Stomach (tissue), 8 donors: ENCODE measurements at regions not wholly inside any gene's neighbourhood (a gene's known extent, or its start where the extent isn't known, plus 50 kb on each side); places are given as distances from the start of the nearest gene placed in this dataset.

Experiments
- DNase-seq, 2 donors: peaks; one replicate each; pipeline versions ENCODE4 v3.0.0 to v3.0.0-alpha.2; 2013 to 2019
- H3K27ac ChIP-seq, 5 donors: fragments of 200-600 bp in 4 of 5; sonication (generic) in 4 of 5; one replicate each; pipeline ENCODE4 v1.5.1; 2013 to 2019; ENCODE audit warnings: mild to moderate bottlenecking in 1 of 5, moderate library complexity in 1 of 5
- H3K27me3 ChIP-seq, 3 donors: fragments of 200-600 bp; sonication (generic); one replicate each; pipeline ENCODE4 v1.5.1; 2017 to 2019; ENCODE audit warnings: mixed run types in 1 of 3
- H3K36me3 ChIP-seq, 4 donors: fragments of 200-600 bp; sonication (generic); 1 replicate in 3 of 4; 2 replicates in 1 of 4; pipeline ENCODE4 v1.5.1; 2016 to 2019
- H3K4me1 ChIP-seq, 4 donors: fragments of 200-600 bp; sonication (generic); one replicate each; pipeline ENCODE4 v1.5.1; 2016 to 2019
- H3K4me3 ChIP-seq, 4 donors: fragments of 200-600 bp; sonication (generic) in 3 of 4; one replicate each; pipeline ENCODE4 v1.5.1; 2016 to 2019; ENCODE audit warnings: mild to moderate bottlenecking in 1 of 4
- H3K9me3 ChIP-seq, 4 donors: fragments of 200-600 bp; sonication (generic); one replicate each; pipeline ENCODE4 v1.5.1; 2016 to 2019
- EP300 ChIP-seq: sonication (generic); formaldehyde crosslinking; IDR thresholded peaks from one replicate; pipeline ENCODE4 v1.6.1; 2017; ENCODE audit warnings: antibody characterized with exemption
- POLR2A ChIP-seq, 4 donors: fragments of 450-650 bp; IDR thresholded peaks; one replicate each; pipeline ENCODE4 v1.6.1; 2016; ENCODE audit warnings: antibody characterized with exemption in 4 of 4, control low read depth in 2 of 4, mild to moderate bottlenecking in 1 of 4, moderate library complexity in 1 of 4
- POLR2AphosphoS5 ChIP-seq, 3 donors: sonication (generic); formaldehyde crosslinking; IDR thresholded peaks; one replicate each; pipeline ENCODE4 v1.6.1; 2016; ENCODE audit warnings: antibody characterized with exemption in 3 of 3
- WGBS, 5 donors: extraction: QIAGEN DNeasy Blood & Tissue Kit in 3 of 5; methylation state at CpG; one replicate each; pipeline versions ENCODE4 v1.1.5 to v1.1.7; 2013 to 2018; 5-methylcytosine and 5-hydroxymethylcytosine counted together
- intact Hi-C: fragments of 100-400 bp; cut with DNase I; formaldehyde crosslinking; loops from one replicate; pipeline ENCODE4 v1.15.1; 2023; ENCODE audit warnings: low total_unique reads
- TF ChIP-seq, protein P1 (sequence below), 7 experiments: fragments of 450-650 bp in 4 of 7; fragments of 200-600 bp in 3 of 7; sonication (generic) in 3 of 7; IDR thresholded peaks; one replicate each; pipeline ENCODE4 v1.5.1; 2016 to 2019; ENCODE audit warnings: antibody characterized with exemption in 7 of 7, control low read depth in 2 of 7, mild to moderate bottlenecking in 1 of 7
- donor health status: healthy with polysubstance abuse.
- donor health status: Bipolar disorder and iron deficiency.
- donor health status: healthy.

DNA sequence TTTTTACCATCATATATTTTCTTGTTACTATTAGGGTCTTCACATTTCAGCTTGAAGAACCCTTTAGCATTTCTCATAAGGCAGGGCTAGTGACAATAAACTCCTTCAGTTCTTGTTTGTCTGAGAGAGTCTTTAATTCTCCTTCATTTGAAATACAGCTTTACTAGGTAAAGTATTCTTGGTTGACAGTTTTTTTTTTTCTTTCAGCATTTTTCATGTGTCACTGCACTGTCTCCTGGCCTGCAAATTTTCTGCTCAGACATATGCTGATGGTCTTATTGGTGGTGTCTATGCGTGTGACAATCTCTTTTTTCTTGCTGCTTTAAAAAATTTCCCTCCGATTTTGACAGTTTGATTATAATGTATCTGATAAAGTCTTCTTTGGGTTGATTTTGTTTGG is 399.9 kb downstream of the SH3GL2 start:
- H3K27me3 ChIP-seq = no peaks in the 10 kb centered on the region
- H3K9me3 ChIP-seq = peaks cover 0 to 38% (median 19%) of the 10 kb centered on the region in 4 donors
- intact Hi-C loops = no loop called here
- H3K4me1 ChIP-seq = no peaks in the 10 kb centered on the region
- H3K36me3 ChIP-seq = no peaks in the 10 kb centered on the region
- no peak for TF ChIP-seq POLR2A (IDR thresholded peaks at IDR 0.05)
- TF ChIP-seq POLR2AphosphoS5 (IDR thresholded peaks at IDR 0.05) = no peak
- TF ChIP-seq EP300 = no peak
- TF ChIP-seq, protein P1, sequence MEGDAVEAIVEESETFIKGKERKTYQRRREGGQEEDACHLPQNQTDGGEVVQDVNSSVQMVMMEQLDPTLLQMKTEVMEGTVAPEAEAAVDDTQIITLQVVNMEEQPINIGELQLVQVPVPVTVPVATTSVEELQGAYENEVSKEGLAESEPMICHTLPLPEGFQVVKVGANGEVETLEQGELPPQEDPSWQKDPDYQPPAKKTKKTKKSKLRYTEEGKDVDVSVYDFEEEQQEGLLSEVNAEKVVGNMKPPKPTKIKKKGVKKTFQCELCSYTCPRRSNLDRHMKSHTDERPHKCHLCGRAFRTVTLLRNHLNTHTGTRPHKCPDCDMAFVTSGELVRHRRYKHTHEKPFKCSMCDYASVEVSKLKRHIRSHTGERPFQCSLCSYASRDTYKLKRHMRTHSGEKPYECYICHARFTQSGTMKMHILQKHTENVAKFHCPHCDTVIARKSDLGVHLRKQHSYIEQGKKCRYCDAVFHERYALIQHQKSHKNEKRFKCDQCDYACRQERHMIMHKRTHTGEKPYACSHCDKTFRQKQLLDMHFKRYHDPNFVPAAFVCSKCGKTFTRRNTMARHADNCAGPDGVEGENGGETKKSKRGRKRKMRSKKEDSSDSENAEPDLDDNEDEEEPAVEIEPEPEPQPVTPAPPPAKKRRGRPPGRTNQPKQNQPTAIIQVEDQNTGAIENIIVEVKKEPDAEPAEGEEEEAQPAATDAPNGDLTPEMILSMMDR (IDR thresholded peaks at IDR 0.05) = no peak
- WGBS, 5 donors = 91 to 99% (median 93%) methylated on average over 2 of the region's 2 CpGs
- no peak overlapping the region for H3K27ac ChIP-seq
- no peak overlapping the region for H3K4me3 ChIP-seq
- no peak for DNase-seq

DNA sequence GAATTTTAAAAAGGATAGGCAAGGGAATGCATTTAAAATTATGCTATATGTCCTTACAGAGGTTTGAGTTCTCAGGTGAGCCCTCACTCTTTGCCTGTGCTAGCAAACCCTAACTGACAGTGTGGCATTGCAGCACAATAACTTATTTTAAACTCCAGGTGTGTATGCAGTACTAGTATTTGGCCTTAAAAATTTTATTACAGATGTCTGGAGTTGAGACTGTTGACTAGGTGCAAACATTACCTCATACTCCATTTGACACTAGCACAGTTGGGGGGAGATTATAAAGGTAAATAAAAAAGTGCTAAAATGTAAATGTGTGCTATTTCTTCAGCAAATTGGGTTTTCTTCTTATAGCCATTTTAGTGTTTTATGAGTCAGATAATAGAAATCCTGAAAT is 407.7 kb downstream of the SH3GL2 start:
- intact Hi-C loops = no loop called here
- TF ChIP-seq EP300 (no peak), POLR2A (IDR thresholded peaks at IDR 0.05) (no peak), POLR2AphosphoS5 (IDR thresholded peaks at IDR 0.05) (no peak)
- TF ChIP-seq, protein P1 (IDR thresholded peaks at IDR 0.05) = no peak
- H3K27me3 ChIP-seq = no peaks in the 10 kb centered on the region
- no peak overlapping the region for H3K4me3 ChIP-seq
- H3K9me3 ChIP-seq = no peaks in the 10 kb centered on the region
- DNase-seq = no peak
- no peak overlapping the region for H3K27ac ChIP-seq
- H3K4me1 ChIP-seq = no peaks in the 10 kb centered on the region
- H3K36me3 ChIP-seq = no peaks in the 10 kb centered on the region

DNA sequence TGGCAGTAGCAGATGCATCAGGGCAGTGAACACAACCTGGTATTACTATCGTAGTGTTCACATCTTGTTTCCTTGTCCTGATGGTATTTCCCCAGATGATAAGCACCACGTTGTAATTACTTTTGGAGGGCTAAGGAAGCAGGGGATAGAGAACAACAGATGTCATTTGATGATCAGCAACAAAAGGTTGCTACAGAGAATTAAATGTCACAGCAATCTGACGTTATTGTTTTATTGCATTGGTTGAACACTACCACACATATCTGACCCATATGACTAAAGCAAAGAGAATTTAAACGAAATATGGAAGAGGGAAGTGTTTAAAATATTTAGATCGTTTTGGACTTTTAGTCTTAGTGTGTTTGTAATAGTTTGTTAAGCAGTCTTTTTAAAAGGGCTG is 408.3 kb downstream of the SH3GL2 start:
- WGBS, 5 donors = 38 to 59% (median 49%) methylated on average over 5 of the region's 5 CpGs
- Histone ChIP-seq H3K36me3 (no peaks in the 10 kb centered on the region), H3K27ac (no peak overlapping the region), H3K27me3 (no peaks in the 10 kb centered on the region), H3K4me3 (no peak overlapping the region), H3K4me1 (no peaks in the 10 kb centered on the region), H3K9me3 (no peaks in the 10 kb centered on the region)
- DNase-seq = no peak
- intact Hi-C loops = no loop called here
- TF ChIP-seq, protein P1 (IDR thresholded peaks at IDR 0.05) = no peak
- TF ChIP-seq POLR2AphosphoS5 (IDR thresholded peaks at IDR 0.05) = no peak
- no peak for TF ChIP-seq EP300
- no peak for TF ChIP-seq POLR2A (IDR thresholded peaks at IDR 0.05)

DNA sequence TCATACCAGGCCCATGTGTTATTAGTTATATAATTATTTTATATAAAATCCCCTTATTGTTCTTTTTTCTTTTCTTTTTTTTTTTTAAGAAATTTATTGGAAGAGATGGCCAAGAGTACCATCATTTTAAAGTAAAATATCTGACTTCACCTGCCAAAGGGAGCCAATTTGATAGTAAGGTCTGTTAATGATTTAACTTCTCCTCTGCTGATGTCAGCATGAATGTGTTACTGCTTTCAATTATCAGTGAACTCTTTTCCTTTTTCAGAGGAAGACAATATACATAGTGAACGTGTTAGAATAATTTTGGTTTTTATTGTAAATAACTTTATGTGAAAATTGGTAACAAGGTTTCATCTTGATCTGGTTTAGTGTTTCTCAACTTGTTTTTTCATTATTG is 409.6 kb downstream of the SH3GL2 start:
- WGBS, 5 donors = 35 to 39% (median 37%) methylated on average over 1 of the region's 1 CpG
- no peak for DNase-seq
- Histone ChIP-seq H3K4me1 (no peaks in the 10 kb centered on the region), H3K27ac (no peak overlapping the region), H3K4me3 (no peak overlapping the region), H3K27me3 (no peaks in the 10 kb centered on the region), H3K9me3 (no peaks in the 10 kb centered on the region), H3K36me3 (no peaks in the 10 kb centered on the region)
- TF ChIP-seq POLR2A (IDR thresholded peaks at IDR 0.05) = no peak
- TF ChIP-seq EP300 = no peak
- intact Hi-C loops = no loop called here

DNA sequence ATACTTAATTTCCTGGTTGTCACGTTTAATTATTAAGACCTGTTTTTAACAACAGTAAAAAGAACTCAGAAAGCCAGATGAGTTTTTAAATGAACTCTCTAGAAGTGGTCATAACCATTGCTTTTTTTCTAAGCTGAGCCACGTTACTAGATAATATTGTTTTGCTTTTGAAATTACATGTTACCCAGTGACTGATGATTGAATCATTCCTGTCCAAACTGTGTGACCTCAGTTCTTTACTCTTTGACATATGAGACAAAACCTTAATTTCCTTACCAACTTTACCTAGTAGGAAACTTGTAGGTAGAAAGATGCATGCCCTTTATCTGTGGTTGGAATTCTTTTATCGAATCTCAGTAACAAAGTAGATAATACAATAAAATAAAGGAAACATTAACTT is 411.7 kb downstream of the SH3GL2 start:
- no peak for TF ChIP-seq POLR2AphosphoS5 (IDR thresholded peaks at IDR 0.05)
- no peak for TF ChIP-seq POLR2A (IDR thresholded peaks at IDR 0.05)
- TF ChIP-seq EP300 = no peak
- TF ChIP-seq, protein P1 (IDR thresholded peaks at IDR 0.05) = no peak
- intact Hi-C loops = no loop called here
- H3K9me3 ChIP-seq = no peaks in the 10 kb centered on the region
- no peaks in the 10 kb centered on the region for H3K27me3 ChIP-seq
- no peaks in the 10 kb centered on the region for H3K36me3 ChIP-seq
- no peak for DNase-seq
- 68 to 82% (median 73%) methylated on average over 3 of the region's 3 CpGs for WGBS, 5 donors
- H3K4me3 ChIP-seq = no peak overlapping the region
- H3K27ac ChIP-seq = no peak overlapping the region
- H3K4me1 ChIP-seq = peaks cover 0 to 8% (median 0%) of the 10 kb centered on the region in 4 donors
